DND-41 (cell line): ENCODE measurements at regions not wholly inside any gene's neighbourhood (a gene's known extent, or its start where the extent isn't known, plus 50 kb on each side); places are given as distances from the start of the nearest gene placed in this dataset.

Experiments
- CTCF ChIP-seq: IDR thresholded peaks from 2 replicates; pipeline ENCODE4 v1.5.1; 2012; ENCODE audit warnings: borderline replicate concordance, low read length, moderate library complexity, mild to moderate bottlenecking; ENCODE audit not compliant: poor library complexity, severe bottlenecking; ENCODE audit errors: extremely low read depth
- EZH2 ChIP-seq: IDR thresholded peaks from 3 replicates; pipeline ENCODE4 v1.6.1; 2012; ENCODE audit warnings: borderline replicate concordance, low read depth, mild to moderate bottlenecking, moderate library complexity, low read length, inconsistent platforms; ENCODE audit not compliant: severe bottlenecking

DNA sequence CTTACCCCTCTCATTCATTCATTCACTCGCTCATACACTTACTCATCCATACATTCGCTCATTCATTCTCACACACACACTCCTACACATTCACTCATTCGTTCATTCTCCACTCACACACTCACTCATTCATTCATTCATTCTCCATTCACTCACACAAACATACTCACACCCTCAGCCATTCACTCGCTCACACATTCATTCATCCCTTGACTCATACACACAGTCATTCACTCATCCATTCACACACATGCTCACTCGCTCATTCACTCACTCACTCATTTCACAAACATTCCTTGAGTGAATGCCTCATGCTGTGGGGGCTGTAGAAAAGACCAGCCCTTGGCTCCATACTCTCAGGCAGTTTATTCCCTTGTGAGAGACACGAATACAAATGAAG, 151.1 kb upstream of the MAMLD1 start:
- no peak for TF ChIP-seq CTCF
- TF ChIP-seq EZH2 = no peak
